HepG2 (cell line): ENCODE measurements at regions not wholly inside any gene's neighbourhood (a gene's known extent, or its start where the extent isn't known, plus 50 kb on each side); places are given as distances from the start of the nearest gene placed in this dataset.
A peak's percentile ranks its signal among the peaks of the same experiment; 100 is the strongest.

Experiments used
- ATAC-seq: fragments of 200-7000 bp; cut with Tn5 transposase; 3 replicates; pipeline ENCODE4 v1.9.1; 2020; ENCODE audit warnings: mild to moderate bottlenecking, moderate library complexity
- BruUV-seq: library from RNA; stranded (reverse); fragments of 400-500 nt; replicated peaks from 2 replicates; lab custom pipeline; 2021; lab: Mats Ljungman, UMichigan
- CTCF ChIA-PET: fragments of 300-600 bp; formaldehyde crosslinking; extraction: SDS; loops from one replicate; lab custom pipeline; 2021; ENCODE audit warnings: low total read pairs, inconsistent platforms, low intra/inter-chr PET ratio; lab: Yijun Ruan, JAX
- POLR2A ChIA-PET: fragments of 350-600 bp; sonication (Branson Sonifier 250); formaldehyde crosslinking; loops from one replicate; lab custom pipeline; 2020; ENCODE audit warnings: antibody characterized with exemption, inconsistent platforms; lab: Yijun Ruan, JAX
- DNase-seq: peaks from one replicate; pipeline ENCODE4 v3.0.0-alpha.2; 2015; ENCODE audit warnings: low spot score
- FAIRE-seq: peaks from 3 replicates; lab custom pipeline; 2011; peaks lifted over from hg19 to GRCh38; lab: Jason Lieb, UNC
- H2AFZ ChIP-seq: one replicate; pipeline ENCODE4 v1.6.1; 2011; ENCODE audit warnings: low read length, inconsistent platforms
- H3K27ac ChIP-seq: fragments of 300-600 bp; 3 replicates; pipeline ENCODE4 v1.8.0; 2011; ENCODE audit warnings: mixed run types, mild to moderate bottlenecking, mixed read lengths, low read length, inconsistent platforms; ENCODE audit not compliant: insufficient read depth; ENCODE audit errors: extremely low read length
- H3K27me3 ChIP-seq, 2 experiments: fragments of 200-600 bp in 1 of 2; 2 replicates in 1 of 2; 3 replicates in 1 of 2; pipeline versions ENCODE4 v1.6.0 to v1.8.0; 2011; ENCODE audit warnings: low read length in 2 of 2, mild to moderate bottlenecking in 2 of 2, moderate library complexity in 2 of 2, inconsistent platforms in 1 of 2; ENCODE audit not compliant: insufficient read depth in 2 of 2, control insufficient read depth in 1 of 2
- H3K36me3 ChIP-seq, 2 experiments: fragments of 200-600 bp in 1 of 2; replicated peaks in 1 of 2; 2 replicates in 1 of 2; 3 replicates in 1 of 2; pipeline versions ENCODE4 v1.5.1 to v1.8.0; 2011; ENCODE audit warnings: low read length in 2 of 2, inconsistent platforms in 1 of 2; ENCODE audit not compliant: insufficient read depth in 2 of 2, control insufficient read depth in 1 of 2
- H3K4me1 ChIP-seq: 2 replicates; pipeline ENCODE4 v1.5.1; 2012; ENCODE audit warnings: low read length, inconsistent platforms; ENCODE audit not compliant: insufficient read depth
- H3K4me2 ChIP-seq: 2 replicates; pipeline ENCODE4 v1.6.0; 2011; ENCODE audit warnings: low read depth, low read length, inconsistent platforms
- H3K4me3 ChIP-seq, 3 experiments: fragments of 200-600 bp in 1 of 3; sonication (generic), shearing (Covaris generic) in 1 of 3; replicated peaks in 1 of 3; 2 replicates each; pipeline ENCODE4 v1.5.1; 2011 to 2016; ENCODE audit warnings: low read length in 3 of 3, inconsistent platforms in 2 of 3, low read depth in 2 of 3, mild to moderate bottlenecking in 2 of 3, control low read depth in 1 of 3, mixed read lengths in 1 of 3; ENCODE audit not compliant: insufficient read depth in 1 of 3
- H3K79me2 ChIP-seq: one replicate; pipeline ENCODE4 v1.6.1; 2011; ENCODE audit warnings: low read length, inconsistent platforms; ENCODE audit not compliant: insufficient read depth
- H3K9ac ChIP-seq: 2 replicates; pipeline ENCODE4 v1.6.0; 2011; ENCODE audit warnings: mild to moderate bottlenecking, low read depth, low read length, inconsistent platforms; ENCODE audit not compliant: insufficient read depth
- H3K9me3 ChIP-seq: 2 replicates; pipeline ENCODE4 v1.5.1; 2012; ENCODE audit warnings: mild to moderate bottlenecking, low read length
- H4K20me1 ChIP-seq: 2 replicates; pipeline ENCODE4 v1.6.0; 2011; ENCODE audit warnings: inconsistent platforms, mild to moderate bottlenecking, low read length, moderate library complexity; ENCODE audit not compliant: insufficient read depth
- ATF7 ChIP-seq, 2 experiments: fragments of 450-650 bp in 1 of 2; sonication (generic) in 1 of 2; formaldehyde crosslinking in 1 of 2; IDR thresholded peaks; 2 replicates each; pipeline versions ENCODE4 v1.4.0 to v1.6.1; 2016 to 2020; ENCODE audit warnings: antibody characterized with exemption in 1 of 2, mild to moderate bottlenecking in 1 of 2, missing genetic modification reagents in 1 of 2
- KDM2A ChIP-seq: sonication (generic); formaldehyde crosslinking; IDR thresholded peaks from 2 replicates; pipeline ENCODE4 v1.4.0; 2020; ENCODE audit warnings: low read depth, missing genetic modification reagents, borderline replicate concordance
- KMT2B ChIP-seq: IDR thresholded peaks from 2 replicates; pipeline ENCODE4 v1.6.1; 2016; ENCODE audit warnings: missing genetic modification reagents, missing compliant biosample characterization
- NR2F6 ChIP-seq, 2 experiments: IDR thresholded peaks; 2 replicates each; pipeline ENCODE4 v1.6.1; 2016; ENCODE audit warnings: antibody characterized with exemption in 1 of 2, mild to moderate bottlenecking in 1 of 2
- POGK ChIP-seq: sonication (generic); formaldehyde crosslinking; conservative IDR thresholded peaks from 2 replicates; pipeline ENCODE4 v1.8.0; 2022; ENCODE audit warnings: mild to moderate bottlenecking, moderate library complexity, missing genetic modification reagents
- PRDM4 ChIP-seq: sonication (generic); formaldehyde crosslinking; IDR thresholded peaks from 2 replicates; pipeline ENCODE4 v1.9.0; 2021; ENCODE audit warnings: missing genetic modification reagents, borderline replicate concordance
- STAG1 ChIP-seq: sonication (generic); formaldehyde crosslinking; IDR thresholded peaks from 2 replicates; pipeline ENCODE4 v1.4.0; 2020; ENCODE audit warnings: missing genetic modification reagents
- ZNF160 ChIP-seq: sonication (generic); formaldehyde crosslinking; IDR thresholded peaks from 2 replicates; pipeline ENCODE4 v1.8.0; 2022; ENCODE audit warnings: mild to moderate bottlenecking, inconsistent platforms, missing genetic modification reagents
- ZNF501 ChIP-seq: sonication (generic); formaldehyde crosslinking; IDR thresholded peaks from 2 replicates; pipeline ENCODE4 v1.5.1; 2020; ENCODE audit warnings: mild to moderate bottlenecking, moderate library complexity, missing genetic modification reagents
- WGBS: methylation state at CpG from one replicate; pipeline ENCODE4 v1.1.6; 2017; ENCODE audit warnings: low lambda C conversion rate; 5-methylcytosine and 5-hydroxymethylcytosine counted together
- in situ Hi-C: cut with HindIII; loops from 2 replicates; pipeline ENCODE4 v1.10.0; 2017; ENCODE audit warnings: low pct_unique_long_range_greater_than_20kb; ENCODE audit not compliant: extremely low pct_ligation_motif_present
- intact Hi-C: fragments of 100-400 bp; cut with micrococcal nuclease; formaldehyde crosslinking; loops from one replicate; pipeline ENCODE4 v1.10.0; 2022; ENCODE audit not compliant: unreplicated experiment
- TF ChIP-seq, protein P1 (sequence below): IDR thresholded peaks from 2 replicates; pipeline ENCODE4 v1.6.1; 2012; ENCODE audit warnings: low read length, improper control_type of control experiment

DNA sequence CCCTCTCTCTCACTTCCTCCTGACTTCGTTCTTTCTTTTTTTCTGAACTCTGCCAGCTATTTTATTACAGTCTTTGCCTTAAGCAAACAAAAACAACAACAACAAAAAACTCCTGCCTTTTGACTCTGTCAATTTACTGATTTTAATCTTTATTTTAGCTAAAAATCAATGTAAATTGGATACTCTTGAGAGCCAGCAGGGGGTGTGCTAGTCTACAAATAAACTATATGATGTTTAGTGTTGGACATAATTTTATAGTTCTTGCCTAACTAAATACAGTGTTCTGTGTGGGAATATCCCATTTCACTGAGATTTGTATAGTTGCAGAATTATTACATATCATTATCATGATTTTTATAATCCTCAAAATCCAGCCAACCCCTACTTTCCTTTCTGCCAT, 1199.9 kb upstream of the SPRY2 start:
- intact Hi-C loops (loop anchor here (5.0 kb wide), 1 partner anchor 332 kb away; no protein-coding TSS in a partner anchor), in situ Hi-C loops (no loop called here)
- TF ChIP-seq KMT2B (CRISPR knock-in tag) = no peak
- no peak for TF ChIP-seq NR2F6 (IDR thresholded peaks at IDR 0.05)
- TF ChIP-seq NR2F6 (CRISPR knock-in tag; IDR thresholded peaks at IDR 0.05) = no peak
- TF ChIP-seq KDM2A (CRISPR knock-in tag) = no peak
- peak; percentile 25; the same call in 1 of the 2 replicates for TF ChIP-seq STAG1
- Histone ChIP-seq H3K27me3 (no peaks in the 10 kb centered on the region; a peak in 1 of 5 replicates), H3K36me3 (no peaks in the 10 kb centered on the region), H3K9me3 (peaks cover 10% of the 10 kb centered on the region; the same call in 1 of the 2 replicates), H3K27ac (no peak overlapping the region), H2AFZ (no peak overlapping the region), H3K4me2 (no peak overlapping the region), H4K20me1 (no peaks in the 10 kb centered on the region), H3K79me2 (no peaks in the 10 kb centered on the region), H3K9ac (no peak overlapping the region), H3K4me1 (no peaks in the 10 kb centered on the region), H3K4me3 (no peak overlapping the region)
- no TSS peak for BruUV-seq
- ATAC-seq (no peak), DNase-seq (peak; percentile 1), FAIRE-seq (no peak)
- WGBS = 5% methylated on average over 1 of the region's 1 CpG
- CTCF ChIA-PET = interaction anchor here (1.8 kb wide), 1 partner anchor 790 kb away, joined by 5 read pairs; no protein-coding TSS in a partner anchor
- POLR2A ChIA-PET = no interaction called here

DNA sequence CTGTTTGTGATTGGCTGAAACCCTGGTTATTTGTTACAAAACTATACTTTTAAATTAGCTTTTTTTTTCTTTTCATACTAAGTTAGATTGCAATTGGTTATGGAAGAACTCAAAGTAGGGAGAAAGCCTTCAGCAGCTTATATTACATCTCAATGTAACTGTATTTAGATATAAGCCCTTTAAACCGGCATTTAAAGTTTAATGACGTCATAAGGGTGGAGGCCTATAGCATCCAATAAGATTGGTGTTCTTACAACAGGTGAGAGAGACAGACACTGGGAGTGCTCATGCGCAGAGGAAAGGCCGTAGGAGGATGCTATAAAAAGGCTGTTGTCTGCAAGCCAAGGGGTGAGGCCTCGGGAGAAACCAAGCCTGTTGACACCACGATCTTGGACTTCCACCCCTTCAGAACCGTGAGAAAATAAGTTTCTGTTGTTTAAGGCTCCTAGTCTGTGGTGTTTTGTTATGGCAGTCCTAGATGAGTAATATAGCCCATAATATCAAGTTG, 1198.8 kb upstream of the SPRY2 start:
- Histone ChIP-seq H4K20me1 (no peaks in the 10 kb centered on the region), H3K4me1 (no peaks in the 10 kb centered on the region), H3K4me2 (no peak overlapping the region), H3K36me3 (no peaks in the 10 kb centered on the region), H3K4me3 (no peak overlapping the region), H3K9ac (no peak overlapping the region), H3K27ac (no peak overlapping the region), H3K79me2 (no peaks in the 10 kb centered on the region), H3K27me3 (no peaks in the 10 kb centered on the region; a peak in 1 of 5 replicates), H2AFZ (no peak overlapping the region), H3K9me3 (no peaks in the 10 kb centered on the region; the same call in 1 of the 2 replicates)
- WGBS = 19% methylated on average over 7 of the region's 7 CpGs
- no peak for DNase-seq
- BruUV-seq = no TSS peak
- intact Hi-C loops = loop anchor here (5.0 kb wide), 1 partner anchor 333 kb away; no protein-coding TSS in a partner anchor
- FAIRE-seq = no peak
- in situ Hi-C loops = no loop called here
- ATAC-seq = no peak
- ChIA-PET CTCF (interaction anchor here (1.8 kb wide), 1 partner anchor 791 kb away, joined by 5 read pairs; no protein-coding TSS in a partner anchor), POLR2A (no interaction called here)
- TF ChIP-seq ATF7 (IDR thresholded peaks at IDR 0.05) = peak; percentile 97
- no peak for TF ChIP-seq ATF7 (CRISPR knock-in tag; IDR thresholded peaks at IDR 0.05)
- no peak for TF ChIP-seq ZNF160 (CRISPR knock-in tag)
- TF ChIP-seq POGK (CRISPR knock-in tag) = no peak
- TF ChIP-seq PRDM4 (CRISPR knock-in tag) = no peak
- no peak for TF ChIP-seq ZNF501 (CRISPR knock-in tag)
- TF ChIP-seq, protein P1, sequence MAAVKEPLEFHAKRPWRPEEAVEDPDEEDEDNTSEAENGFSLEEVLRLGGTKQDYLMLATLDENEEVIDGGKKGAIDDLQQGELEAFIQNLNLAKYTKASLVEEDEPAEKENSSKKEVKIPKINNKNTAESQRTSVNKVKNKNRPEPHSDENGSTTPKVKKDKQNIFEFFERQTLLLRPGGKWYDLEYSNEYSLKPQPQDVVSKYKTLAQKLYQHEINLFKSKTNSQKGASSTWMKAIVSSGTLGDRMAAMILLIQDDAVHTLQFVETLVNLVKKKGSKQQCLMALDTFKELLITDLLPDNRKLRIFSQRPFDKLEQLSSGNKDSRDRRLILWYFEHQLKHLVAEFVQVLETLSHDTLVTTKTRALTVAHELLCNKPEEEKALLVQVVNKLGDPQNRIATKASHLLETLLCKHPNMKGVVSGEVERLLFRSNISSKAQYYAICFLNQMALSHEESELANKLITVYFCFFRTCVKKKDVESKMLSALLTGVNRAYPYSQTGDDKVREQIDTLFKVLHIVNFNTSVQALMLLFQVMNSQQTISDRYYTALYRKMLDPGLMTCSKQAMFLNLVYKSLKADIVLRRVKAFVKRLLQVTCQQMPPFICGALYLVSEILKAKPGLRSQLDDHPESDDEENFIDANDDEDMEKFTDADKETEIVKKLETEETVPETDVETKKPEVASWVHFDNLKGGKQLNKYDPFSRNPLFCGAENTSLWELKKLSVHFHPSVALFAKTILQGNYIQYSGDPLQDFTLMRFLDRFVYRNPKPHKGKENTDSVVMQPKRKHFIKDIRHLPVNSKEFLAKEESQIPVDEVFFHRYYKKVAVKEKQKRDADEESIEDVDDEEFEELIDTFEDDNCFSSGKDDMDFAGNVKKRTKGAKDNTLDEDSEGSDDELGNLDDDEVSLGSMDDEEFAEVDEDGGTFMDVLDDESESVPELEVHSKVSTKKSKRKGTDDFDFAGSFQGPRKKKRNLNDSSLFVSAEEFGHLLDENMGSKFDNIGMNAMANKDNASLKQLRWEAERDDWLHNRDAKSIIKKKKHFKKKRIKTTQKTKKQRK = no peak
